ENCODE measurements at regions not wholly inside any gene's neighbourhood (a gene's known extent, or its start where the extent isn't known, plus 50 kb on each side); places are given as distances from the start of the nearest gene placed in this dataset.
A peak's percentile ranks its signal among the peaks of the same experiment; 100 is the strongest.

DNA sequence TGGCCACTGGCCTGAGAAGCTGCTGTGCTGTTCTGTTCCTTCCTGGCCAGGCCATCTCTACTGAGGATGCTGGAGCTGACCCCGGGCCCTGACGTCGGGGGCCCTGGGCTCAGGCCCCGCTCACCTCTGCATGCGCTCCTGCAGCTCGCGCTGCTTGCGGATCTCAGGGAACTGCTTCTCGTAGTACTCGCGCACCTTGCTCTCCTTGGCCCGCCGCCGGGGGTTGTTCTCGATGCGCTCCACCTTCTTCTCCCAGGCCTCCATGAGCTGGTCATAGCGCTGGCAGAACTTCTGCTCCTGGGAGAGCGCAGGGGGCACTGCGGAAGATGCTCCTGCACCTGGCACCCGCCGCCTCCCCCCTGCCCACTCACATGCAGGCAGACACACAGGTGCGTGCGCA lies 135.6 kb downstream of the RFLNA start:
- peaks cover 13 to 58% (median 43%) of the 10 kb centered on the region in 4 donors for H3K36me3 ChIP-seq
- WGBS: 94% methylated on average over 19 of the region's 23 CpGs
- H3K4me1 ChIP-seq: peaks cover 45 to 77% (median 62%) of the 10 kb centered on the region in 4 donors
- intact Hi-C loops (cut with DNase I): no loop called here
- no peaks in the 10 kb centered on the region for H3K9me3 ChIP-seq
- H3K27ac ChIP-seq (replicated peaks in 1 of 4): peak overlapping the region in 2 of 4 donors; percentile 77 to 96
- H3K4me3 ChIP-seq: no peak overlapping the region
- TF ChIP-seq POLR2AphosphoS5 (IDR thresholded peaks at IDR 0.05) (no peak), POLR2A (IDR thresholded peaks at IDR 0.05; ENCODE audit: low read depth) (no peak), EP300 (IDR thresholded peaks at IDR 0.05) (no peak)
- TF ChIP-seq, protein P1, sequence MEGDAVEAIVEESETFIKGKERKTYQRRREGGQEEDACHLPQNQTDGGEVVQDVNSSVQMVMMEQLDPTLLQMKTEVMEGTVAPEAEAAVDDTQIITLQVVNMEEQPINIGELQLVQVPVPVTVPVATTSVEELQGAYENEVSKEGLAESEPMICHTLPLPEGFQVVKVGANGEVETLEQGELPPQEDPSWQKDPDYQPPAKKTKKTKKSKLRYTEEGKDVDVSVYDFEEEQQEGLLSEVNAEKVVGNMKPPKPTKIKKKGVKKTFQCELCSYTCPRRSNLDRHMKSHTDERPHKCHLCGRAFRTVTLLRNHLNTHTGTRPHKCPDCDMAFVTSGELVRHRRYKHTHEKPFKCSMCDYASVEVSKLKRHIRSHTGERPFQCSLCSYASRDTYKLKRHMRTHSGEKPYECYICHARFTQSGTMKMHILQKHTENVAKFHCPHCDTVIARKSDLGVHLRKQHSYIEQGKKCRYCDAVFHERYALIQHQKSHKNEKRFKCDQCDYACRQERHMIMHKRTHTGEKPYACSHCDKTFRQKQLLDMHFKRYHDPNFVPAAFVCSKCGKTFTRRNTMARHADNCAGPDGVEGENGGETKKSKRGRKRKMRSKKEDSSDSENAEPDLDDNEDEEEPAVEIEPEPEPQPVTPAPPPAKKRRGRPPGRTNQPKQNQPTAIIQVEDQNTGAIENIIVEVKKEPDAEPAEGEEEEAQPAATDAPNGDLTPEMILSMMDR (IDR thresholded peaks at IDR 0.05): no peak
- no peaks in the 10 kb centered on the region for H3K27me3 ChIP-seq
- no peak for DNase-seq (ENCODE audit: extremely low spot score)

DNA sequence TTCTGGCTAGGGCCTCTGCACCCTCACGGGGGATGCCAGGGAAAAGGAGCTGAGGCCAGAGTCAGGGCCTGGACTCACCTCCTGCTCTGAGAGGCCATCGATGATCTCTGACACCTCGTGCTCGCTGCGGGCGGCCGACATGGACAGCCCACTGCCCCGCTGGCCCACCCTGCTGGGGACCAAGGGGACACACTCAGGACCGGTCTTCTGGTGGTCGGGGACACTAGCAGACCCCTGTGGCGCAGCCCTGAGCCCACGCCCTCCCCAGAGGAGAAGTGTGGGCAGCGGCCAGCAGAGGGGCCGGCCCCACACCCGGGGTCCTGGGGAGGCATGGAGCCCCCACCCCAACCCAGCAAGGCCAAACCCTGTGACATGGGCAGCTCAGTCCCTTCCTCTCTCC lies 134.6 kb downstream of the RFLNA start:
- Histone ChIP-seq H3K27me3 (no peaks in the 10 kb centered on the region), H3K9me3 (no peaks in the 10 kb centered on the region), H3K36me3 (peaks cover 13 to 61% (median 48%) of the 10 kb centered on the region in 4 donors), H3K4me1 (peaks cover 48 to 71% (median 62%) of the 10 kb centered on the region in 4 donors), H3K4me3 (no peak overlapping the region), H3K27ac (replicated peaks in 1 of 4) (peak overlapping the region; percentile 73 to 96 (median 78))
- WGBS: 90% methylated on average over 6 of the region's 15 CpGs
- no peak for TF ChIP-seq EP300 (IDR thresholded peaks at IDR 0.05)
- no peak for TF ChIP-seq POLR2A (IDR thresholded peaks at IDR 0.05; ENCODE audit: low read depth)
- TF ChIP-seq, protein P1 (IDR thresholded peaks at IDR 0.05): no peak
- TF ChIP-seq POLR2AphosphoS5 (IDR thresholded peaks at IDR 0.05): no peak
- DNase-seq (ENCODE audit: extremely low spot score): no peak
- intact Hi-C loops (cut with DNase I): no loop called here

DNA sequence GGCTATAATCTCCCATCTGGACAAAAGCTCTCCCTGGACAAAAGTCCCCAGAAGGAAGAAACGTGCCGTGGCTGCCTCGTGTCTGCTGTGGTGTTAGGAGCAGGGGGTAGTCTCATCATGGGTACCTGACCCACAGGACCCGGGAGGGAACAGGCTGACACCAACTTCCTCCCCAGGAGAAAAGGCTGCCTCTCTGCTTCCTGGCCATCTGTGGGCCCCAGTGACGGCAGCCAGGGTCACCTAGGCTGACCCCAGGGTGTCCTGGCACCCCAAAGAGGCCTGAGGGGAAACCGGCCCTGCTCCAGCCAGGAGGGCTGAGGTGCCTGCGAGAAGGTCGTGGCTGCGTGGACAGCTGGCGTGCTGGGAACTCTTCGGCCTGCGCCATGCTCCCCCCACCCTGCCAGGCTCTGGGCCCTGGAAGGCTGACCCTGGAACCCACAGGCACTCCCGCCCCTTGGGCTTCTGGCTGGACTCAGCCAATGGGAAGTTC lies 133.9 kb downstream of the RFLNA start:
- no peaks in the 10 kb centered on the region for H3K9me3 ChIP-seq
- H3K27me3 ChIP-seq: no peaks in the 10 kb centered on the region
- TF ChIP-seq POLR2A (IDR thresholded peaks at IDR 0.05; ENCODE audit: low read depth) (no peak), POLR2AphosphoS5 (IDR thresholded peaks at IDR 0.05) (no peak)
- TF ChIP-seq, protein P1 (IDR thresholded peaks at IDR 0.05): no peak
- peaks cover 55 to 71% (median 62%) of the 10 kb centered on the region in 4 donors for H3K4me1 ChIP-seq
- peak overlapping the region; percentile 73 to 96 (median 78) for H3K27ac ChIP-seq (replicated peaks in 1 of 4)
- H3K4me3 ChIP-seq: no peak overlapping the region
- DNase-seq (ENCODE audit: extremely low spot score): no peak
- WGBS: 4% methylated on average over 3 of the region's 13 CpGs
- peaks cover 13 to 65% (median 49%) of the 10 kb centered on the region in 4 donors for H3K36me3 ChIP-seq
- intact Hi-C loops (cut with DNase I): no loop called here

DNA sequence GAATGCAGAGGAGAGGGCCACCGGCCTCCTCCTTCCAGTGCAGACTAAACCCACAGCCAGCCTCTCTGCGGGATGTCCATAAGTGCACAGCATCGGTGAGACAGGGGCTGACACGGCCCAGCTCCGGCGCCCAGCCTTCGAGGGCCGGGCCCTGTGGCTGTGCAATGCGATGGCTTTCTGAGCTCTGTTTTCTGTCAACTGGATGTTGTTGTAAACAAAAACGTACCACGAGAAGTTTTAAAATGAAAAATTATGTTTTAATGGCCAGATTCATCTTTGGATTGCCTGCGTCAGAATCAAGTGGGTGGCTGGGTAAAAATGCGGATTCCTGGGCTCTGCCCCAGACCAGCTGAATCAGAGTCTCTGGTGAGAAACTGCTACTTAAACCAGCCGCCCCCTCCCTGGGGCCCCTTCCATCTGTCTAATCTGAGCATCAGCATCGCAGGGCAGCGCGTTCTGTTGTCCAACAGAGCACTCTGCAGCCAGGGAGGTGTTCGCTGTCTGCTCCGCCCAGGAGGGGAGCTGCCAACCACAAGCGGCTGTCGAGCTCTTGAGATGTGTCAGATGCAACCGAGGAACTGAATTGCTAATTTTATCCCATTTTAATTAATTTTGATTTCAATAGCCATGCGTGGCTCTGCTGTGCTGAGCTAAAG lies 133.4 kb downstream of the RFLNA start:
- H3K9me3 ChIP-seq: no peaks in the 10 kb centered on the region
- peak; percentile 38 to 58 for TF ChIP-seq POLR2AphosphoS5 (IDR thresholded peaks at IDR 0.05)
- TF ChIP-seq, protein P1 (IDR thresholded peaks at IDR 0.05): peak in 1 of 3 experiments; percentile 8
- TF ChIP-seq POLR2A (IDR thresholded peaks at IDR 0.05; ENCODE audit: low read depth): no peak
- H3K27ac ChIP-seq (replicated peaks in 1 of 4): peak overlapping the region; percentile 73 to 96 (median 78)
- WGBS: 32% methylated on average over 11 of the region's 23 CpGs
- H3K27me3 ChIP-seq: no peaks in the 10 kb centered on the region
- DNase-seq (ENCODE audit: extremely low spot score): no peak
- peaks cover 55 to 71% (median 63%) of the 10 kb centered on the region in 4 donors for H3K4me1 ChIP-seq
- no peak overlapping the region for H3K4me3 ChIP-seq
- intact Hi-C loops (cut with DNase I): no loop called here
- peaks cover 13 to 61% (median 49%) of the 10 kb centered on the region in 4 donors for H3K36me3 ChIP-seq
